ENCODE measurements at regions not wholly inside any gene's neighbourhood (a gene's known extent, or its start where the extent isn't known, plus 50 kb on each side); places are given as distances from the start of the nearest gene placed in this dataset.

- TF ChIP-seq ZNF264 (CRISPR knock-in tag; IDR thresholded peaks at IDR 0.05): no peak
- no peak for TF ChIP-seq RFX1 (IDR thresholded peaks at IDR 0.05)
- TF ChIP-seq TOE1 (CRISPR knock-in tag; IDR thresholded peaks at IDR 0.05): no peak
- no peak for TF ChIP-seq PHF5A (CRISPR knock-in tag; IDR thresholded peaks at IDR 0.05; ENCODE audit: low read depth, unreplicated experiment)
- TF ChIP-seq KLF16 (CRISPR knock-in tag; IDR thresholded peaks at IDR 0.05): no peak
- no peak for TF ChIP-seq GATAD1 (CRISPR knock-in tag; IDR thresholded peaks at IDR 0.05)
- TF ChIP-seq ELF4 (CRISPR knock-in tag; IDR thresholded peaks at IDR 0.05; ENCODE audit: borderline replicate concordance): no peak
- TF ChIP-seq ZSCAN30 (CRISPR knock-in tag; IDR thresholded peaks at IDR 0.05): no peak
- no peak for TF ChIP-seq ZNF207 (IDR thresholded peaks at IDR 0.05; ENCODE audit: borderline replicate concordance)
- no peak for TF ChIP-seq NFIC (IDR thresholded peaks at IDR 0.05; ENCODE audit: low read length)
- no peak for TF ChIP-seq ZNF484 (CRISPR knock-in tag; IDR thresholded peaks at IDR 0.05; ENCODE audit: borderline replicate concordance, low read depth)
- no peak for TF ChIP-seq IRF9 (CRISPR knock-in tag; IDR thresholded peaks at IDR 0.05; ENCODE audit: borderline replicate concordance)
- peak; percentile 41; the same call in 1 of the 2 replicates for TF ChIP-seq BCL6 (CRISPR knock-in tag; IDR thresholded peaks at IDR 0.05)
- no peak for TF ChIP-seq ZNF552 (CRISPR knock-in tag; IDR thresholded peaks at IDR 0.05; ENCODE audit: borderline replicate concordance)
- 0 out of 2 replicates have a peak, but pooled peaks have one; percentile 23 for TF ChIP-seq CREM (IDR thresholded peaks at IDR 0.05)
- TF ChIP-seq CREM (CRISPR knock-in tag; IDR thresholded peaks at IDR 0.05): no peak
- no peak for TF ChIP-seq ZNF451 (CRISPR knock-in tag; IDR thresholded peaks at IDR 0.05)
- TF ChIP-seq ZFP37 (CRISPR knock-in tag; IDR thresholded peaks at IDR 0.05; ENCODE audit: borderline replicate concordance): no peak
- no peak for TF ChIP-seq GMEB2 (CRISPR knock-in tag; IDR thresholded peaks at IDR 0.05; ENCODE audit: low read depth)
- TF ChIP-seq DPF2 (CRISPR knock-in tag; IDR thresholded peaks at IDR 0.05; ENCODE audit: borderline replicate concordance, low read depth): no peak
- peak; percentile 19; the same call in 1 of the 2 replicates for TF ChIP-seq HNF4A (CRISPR knock-in tag; IDR thresholded peaks at IDR 0.05)
- TF ChIP-seq ZMYM2 (CRISPR knock-in tag; IDR thresholded peaks at IDR 0.05): no peak
- TF ChIP-seq ZNF224 (CRISPR knock-in tag; IDR thresholded peaks at IDR 0.05): no peak
- no peak for TF ChIP-seq ZBTB21 (CRISPR knock-in tag; IDR thresholded peaks at IDR 0.05)
- no peak for TF ChIP-seq ZNF430 (CRISPR knock-in tag; IDR thresholded peaks at IDR 0.05)
- peak; percentile 19; the same call in 1 of the 2 replicates for TF ChIP-seq CEBPG (CRISPR knock-in tag; IDR thresholded peaks at IDR 0.05)
- no peak for TF ChIP-seq CBX2 (IDR thresholded peaks at IDR 0.05; ENCODE audit: low read depth, low read length)
- no peak for TF ChIP-seq CBX2 (CRISPR knock-in tag; IDR thresholded peaks at IDR 0.05; ENCODE audit: low read depth)
- no peak for TF ChIP-seq KDM4B (CRISPR knock-in tag; IDR thresholded peaks at IDR 0.05)
- no peak for TF ChIP-seq ESRRA (CRISPR knock-in tag; IDR thresholded peaks at IDR 0.05; ENCODE audit: low read depth)
- TF ChIP-seq IRX3 (CRISPR knock-in tag; IDR thresholded peaks at IDR 0.05; ENCODE audit: borderline replicate concordance, low read depth): no peak
- TF ChIP-seq KDM2A (CRISPR knock-in tag; IDR thresholded peaks at IDR 0.05; ENCODE audit: borderline replicate concordance, low read depth): no peak
- no peak for TF ChIP-seq RARA (CRISPR knock-in tag; IDR thresholded peaks at IDR 0.05)
- TF ChIP-seq PRPF4 (IDR thresholded peaks at IDR 0.05; ENCODE audit: low read depth, low read length, poor library complexity, severe bottlenecking): no peak
- no peak for TF ChIP-seq ZNF550 (CRISPR knock-in tag; IDR thresholded peaks at IDR 0.05; ENCODE audit: borderline replicate concordance)
These were observed 379.8 kb downstream of the UTRN start (continued) for GRCh38 chr6:144664947-144665346.

Data from HepG2 (cell line).